Choroid plexus epithelial cell (primary cell): ENCODE measurements at regions not wholly inside any gene's neighbourhood (a gene's known extent, or its start where the extent isn't known, plus 50 kb on each side); places are given as distances from the start of the nearest gene placed in this dataset.

ENCODE experiments used
- DNase-seq: peaks from one replicate; pipeline ENCODE4 v3.0.0-alpha.2; 2010; ENCODE audit warnings: low read depth
- H3K4me3 ChIP-seq: 2 replicates; pipeline ENCODE4 v1.5.1; 2011; ENCODE audit warnings: low read depth, mild to moderate bottlenecking, control low read depth, low read length, moderate library complexity
- CTCF ChIP-seq: conservative IDR thresholded peaks from 2 replicates; pipeline ENCODE4 v1.5.1; 2011; ENCODE audit warnings: low read depth, mild to moderate bottlenecking, control low read depth, inconsistent platforms, low read length, moderate library complexity

- H3K4me3 ChIP-seq: no peak overlapping the region
- TF ChIP-seq CTCF: no peak
- DNase-seq: no peak
Observed at GRCh38 chr16:50998411-50998810, 152.7 kb downstream of the SALL1 start.

- no peak for DNase-seq
- H3K4me3 ChIP-seq: no peak overlapping the region
- no peak for TF ChIP-seq CTCF
Observed at GRCh38 chr16:50997679-50998078, 153.4 kb downstream of the SALL1 start.

- no peak for TF ChIP-seq CTCF
- no peak overlapping the region for H3K4me3 ChIP-seq
- no peak for DNase-seq
Observed at GRCh38 chr16:50996830-50997186, 154.3 kb downstream of the SALL1 start.

GRCh38 chr16:50996166-50996829 is 154.8 kb downstream of the SALL1 start:
- DNase-seq: no peak
- TF ChIP-seq CTCF: no peak
- H3K4me3 ChIP-seq: no peak overlapping the region

- no peak overlapping the region for H3K4me3 ChIP-seq
- DNase-seq: no peak
- no peak for TF ChIP-seq CTCF
Observed at GRCh38 chr16:50994995-50995394, 156.1 kb downstream of the SALL1 start.

GRCh38 chr16:50992350-50993032 is 158.6 kb downstream of the SALL1 start:
- DNase-seq: no peak
- no peak overlapping the region for H3K4me3 ChIP-seq
- TF ChIP-seq CTCF: no peak

- DNase-seq: no peak
- no peak for TF ChIP-seq CTCF
- no peak overlapping the region for H3K4me3 ChIP-seq
Observed at GRCh38 chr16:50991436-50991835, 159.6 kb downstream of the SALL1 start.
